ENCODE measurements at regions not wholly inside any gene's neighbourhood (a gene's known extent, or its start where the extent isn't known, plus 50 kb on each side); places are given as distances from the start of the nearest gene placed in this dataset.
A peak's percentile ranks its signal among the peaks of the same experiment; 100 is the strongest.

- no peak overlapping the region for H2AFZ ChIP-seq (ENCODE audit: low read length)
- H3K27me3 ChIP-seq (replicated peaks in 1 of 4; ENCODE audit: control insufficient read depth in 3 of 4, extremely low read depth in 1 of 4, insufficient read depth in 3 of 4, low read length in 3 of 4), result peaks cover 0 to 1% (median 0%) of the 10 kb centered on the region in 4 experiments; a peak in 2 of 7 replicates
- H3K23ac ChIP-seq (ENCODE audit: insufficient read length), result no peak overlapping the region
- no peak overlapping the region for H2AK5ac ChIP-seq (ENCODE audit: low read depth, low read length)
- no peaks in the 10 kb centered on the region for H3K79me2 ChIP-seq (ENCODE audit: control insufficient read depth in 1 of 2, insufficient read depth in 2 of 2, low read length in 2 of 2)
- H2BK15ac ChIP-seq (ENCODE audit: low read length), result no peak overlapping the region
- no peak overlapping the region for H3K9ac ChIP-seq (replicated peaks in 1 of 4; ENCODE audit: extremely low read depth in 1 of 4, low read depth in 3 of 4, low read length in 3 of 4)
- H2BK12ac ChIP-seq (ENCODE audit: low read depth, low read length), result no peak overlapping the region
- DNase-seq (ENCODE audit: low read depth in 1 of 2, low spot score in 2 of 2) (no peak), FAIRE-seq (no peak)
- no peak overlapping the region for H3K18ac ChIP-seq (ENCODE audit: extremely low read depth, low read length)
- H3K4me2 ChIP-seq (ENCODE audit: insufficient read depth in 1 of 2, low read depth in 2 of 2, low read length in 2 of 2), result no peak overlapping the region
- no peak overlapping the region for H4K5ac ChIP-seq (ENCODE audit: insufficient read length, low read depth, low read length)
- TF ChIP-seq SP4 (IDR thresholded peaks at IDR 0.05; ENCODE audit: low read length) (no peak), FOSL1 (IDR thresholded peaks at IDR 0.05; ENCODE audit: insufficient read depth, low read depth, low read length) (no peak), NRF1 (IDR thresholded peaks at IDR 0.05; ENCODE audit: low read depth, low read length) (no peak), GTF2F1 (IDR thresholded peaks at IDR 0.05; ENCODE audit: borderline replicate concordance, low read depth, low read length) (no peak), ATF2 (IDR thresholded peaks at IDR 0.05; ENCODE audit: low read length) (no peak)
- no peak overlapping the region for H3K56ac ChIP-seq (replicated peaks; ENCODE audit: insufficient read length, low read depth, low read length)
- H4K20me1 ChIP-seq (replicated peaks in 1 of 2; ENCODE audit: control insufficient read depth in 1 of 2, insufficient read depth in 2 of 2, low read length in 2 of 2), result peaks cover 0 to 2% of the 10 kb centered on the region in 2 experiments
- no peaks in the 10 kb centered on the region for H3K36me3 ChIP-seq (ENCODE audit: control insufficient read depth in 2 of 4, insufficient read depth in 4 of 4, low read length in 3 of 4)
- no peak overlapping the region for H2BK5ac ChIP-seq (ENCODE audit: low read depth, low read length)
- H3K14ac ChIP-seq (ENCODE audit: insufficient read length), result no peak overlapping the region
- CTCF ChIA-PET (ENCODE audit: partially characterized antibody), result interaction anchor here (0.6 to 0.9 kb wide), 3 partner anchors 11 to 787 kb away, joined by 3 read pairs; no protein-coding TSS in a partner anchor
- no peak overlapping the region for H2BK120ac ChIP-seq (replicated peaks; ENCODE audit: low read depth, low read length)
- H3K4me1 ChIP-seq (replicated peaks in 1 of 4; ENCODE audit: control insufficient read depth in 3 of 4, insufficient read depth in 4 of 4, low read length in 3 of 4), result no peaks in the 10 kb centered on the region; a peak in 1 of 7 replicates
- POLR2A ChIA-PET (ENCODE audit: partially characterized antibody), result interaction anchor here (0.6 kb wide), 3 partner anchors 10 to 796 kb away, joined by 3 to 5 read pairs (median 4); no protein-coding TSS in a partner anchor
- no peak overlapping the region for H2BK20ac ChIP-seq (ENCODE audit: low read length)
- H3K79me1 ChIP-seq (ENCODE audit: low read depth, low read length), result no peaks in the 10 kb centered on the region
- H3K4me3 ChIP-seq (ENCODE audit: extremely low read depth in 1 of 4, insufficient read depth in 2 of 4, low read depth in 3 of 4, low read length in 4 of 4), result no peak overlapping the region
- no peaks in the 10 kb centered on the region for H3K9me3 ChIP-seq (ENCODE audit: insufficient read depth in 2 of 2, low read depth in 1 of 2, low read length in 1 of 2)
- no peak overlapping the region for H4K91ac ChIP-seq (replicated peaks; ENCODE audit: insufficient read length, low read length)
- H3K23me2 ChIP-seq (ENCODE audit: low read depth, low read length), result no peaks in the 10 kb centered on the region; the same call in 1 of the 2 replicates
- H4K8ac ChIP-seq (ENCODE audit: extremely low read depth, insufficient read depth, low read length), result peak overlapping the region; percentile 59; the same call in 1 of the 2 replicates
- no peak overlapping the region for H3K4ac ChIP-seq (replicated peaks; ENCODE audit: insufficient read length, low read depth, low read length)
- no peak overlapping the region for H3K27ac ChIP-seq (ENCODE audit: low read depth, low read length)
- 85% methylated on average over 12 of the region's 12 CpGs; no CpG with 5 or more reads in 1 of the 2 experiments for WGBS, 2 experiments (ENCODE audit: extremely low coverage in 1 of 2, insufficient coverage in 1 of 2, insufficient read length in 1 of 2, insufficient replicate concordance in 2 of 2, low coverage in 1 of 2, low lambda C conversion rate in 2 of 2, missing lambda C conversion rate in 1 of 2)
Observed at GRCh38 chr20:60869087-60869486, 383.0 kb upstream of the CDH4 start.

All from H1 (cell line).